CD8-positive, alpha-beta memory T cell (primary cell): ENCODE measurements at regions not wholly inside any gene's neighbourhood (a gene's known extent, or its start where the extent isn't known, plus 50 kb on each side); places are given as distances from the start of the nearest gene placed in this dataset.
A peak's percentile ranks its signal among the peaks of the same experiment; 100 is the strongest.
"Not testable (repeated sequence)": the region's sequence is repeated elsewhere in the genome, so short reads cannot be mapped to it uniquely, and the experiment has no call there.

Source experiments
- CTCF ChIA-PET: fragments of 350-600 bp; sonication (Branson Sonifier 250); formaldehyde crosslinking; loops from one replicate; lab custom pipeline; 2021; ENCODE audit warnings: antibody characterized with exemption; lab: Charles Lee
- POLR2A ChIA-PET: fragments of 350-600 bp; sonication (Branson Sonifier 250); formaldehyde crosslinking; loops from one replicate; lab custom pipeline; 2021; ENCODE audit warnings: antibody characterized with exemption; lab: Charles Lee
- DNase-seq, 5 donors: peaks; one replicate each; pipeline versions ENCODE4 v3.0.0 to v3.0.0-alpha.2; 2020 to 2022; ENCODE audit warnings: mixed read lengths in 1 of 5
- H3K27ac ChIP-seq: one replicate; pipeline ENCODE4 v1.7.0; 2013; ENCODE audit warnings: low read depth, mild to moderate bottlenecking, low read length, moderate library complexity
- H3K27me3 ChIP-seq: 2 replicates; pipeline ENCODE4 v1.7.0; 2013; ENCODE audit warnings: low read length, mild to moderate bottlenecking; ENCODE audit not compliant: insufficient read depth, poor library complexity, severe bottlenecking
- H3K36me3 ChIP-seq: 2 replicates; pipeline ENCODE4 v1.7.0; 2013; ENCODE audit warnings: mild to moderate bottlenecking, low read length, moderate library complexity; ENCODE audit not compliant: insufficient read depth
- H3K4me1 ChIP-seq: 2 replicates; pipeline ENCODE4 v1.7.0; 2013; ENCODE audit warnings: mild to moderate bottlenecking, low read length, moderate library complexity; ENCODE audit not compliant: insufficient read depth
- H3K4me3 ChIP-seq: 2 replicates; pipeline ENCODE4 v1.7.0; 2013; ENCODE audit warnings: mild to moderate bottlenecking, low read length
- H3K9me3 ChIP-seq: 2 replicates; pipeline ENCODE4 v1.7.0; 2013; ENCODE audit warnings: mild to moderate bottlenecking, low read length
- H3K27ac Mint-ChIP-seq, 8 donors: one replicate each; pipeline ENCODE4 v1.8.0; 2020 to 2021; ENCODE audit warnings: mixed read lengths in 8 of 8, mild to moderate bottlenecking in 6 of 8, inconsistent platforms in 3 of 8, moderate library complexity in 3 of 8
- H3K27me3 Mint-ChIP-seq, 2 donors: one replicate each; pipeline ENCODE4 v1.8.0; 2020 to 2021; ENCODE audit warnings: mixed read lengths in 2 of 2, mild to moderate bottlenecking in 1 of 2, moderate library complexity in 1 of 2
- H3K36me3 Mint-ChIP-seq, 3 donors: one replicate each; pipeline ENCODE4 v1.8.0; 2020 to 2021; ENCODE audit warnings: mixed read lengths in 3 of 3, inconsistent platforms in 1 of 3, mild to moderate bottlenecking in 1 of 3
- H3K4me1 Mint-ChIP-seq, 3 donors: one replicate each; pipeline ENCODE4 v1.8.0; 2020 to 2021; ENCODE audit warnings: mixed read lengths in 3 of 3, inconsistent platforms in 1 of 3, mild to moderate bottlenecking in 1 of 3
- H3K4me3 Mint-ChIP-seq, 7 donors: one replicate each; pipeline ENCODE4 v1.8.0; 2020 to 2021; ENCODE audit warnings: mixed read lengths in 7 of 7, mild to moderate bottlenecking in 6 of 7, moderate library complexity in 4 of 7, inconsistent platforms in 2 of 7
- H3K9me3 Mint-ChIP-seq, 5 donors: one replicate each; pipeline ENCODE4 v1.8.0; 2020 to 2022; ENCODE audit warnings: mixed read lengths in 5 of 5, mild to moderate bottlenecking in 3 of 5, moderate library complexity in 2 of 5, inconsistent platforms in 1 of 5

- H3K27me3 Mint-ChIP-seq, POLR2A ChIA-PET, H3K36me3 ChIP-seq, H3K4me3 Mint-ChIP-seq, H3K36me3 Mint-ChIP-seq, DNase-seq, H3K9me3 ChIP-seq, H3K4me1 ChIP-seq, CTCF ChIA-PET, H3K4me3 ChIP-seq, H3K27me3 ChIP-seq, H3K9me3 Mint-ChIP-seq, H3K27ac ChIP-seq, H3K27ac Mint-ChIP-seq: not testable (repeated sequence)
- peaks cover 9 to 12% (median 10%) of the 10 kb centered on the region in 3 donors for H3K4me1 Mint-ChIP-seq
Observed at GRCh38 chr10:32135796-32136195, 79.6 kb upstream of the KIF5B start.

- POLR2A ChIA-PET = no interaction called here
Observed at GRCh38 chr10:32132357-32132946, 76.2 kb upstream of the KIF5B start.

GRCh38 chr10:32131388-32131787 is 75.2 kb upstream of the KIF5B start:
- CTCF ChIA-PET = no interaction called here
- DNase-seq = peak in 1 of 5 donors; percentile 21
- no peaks in the 10 kb centered on the region for H3K27me3 ChIP-seq
- Mint-ChIP-seq H3K9me3 (no peaks in the 10 kb centered on the region), H3K27ac (no peak overlapping the region), H3K4me3 (no peak overlapping the region), H3K27me3 (peaks cover 2 to 5% of the 10 kb centered on the region in 2 donors), H3K4me1 (peaks cover 9 to 12% (median 10%) of the 10 kb centered on the region in 3 donors), H3K36me3 (peaks cover 0 to 3% (median 0%) of the 10 kb centered on the region in 3 donors)
- no peak overlapping the region for H3K27ac ChIP-seq
- no peaks in the 10 kb centered on the region for H3K9me3 ChIP-seq
- no peaks in the 10 kb centered on the region for H3K36me3 ChIP-seq
- H3K4me1 ChIP-seq = no peaks in the 10 kb centered on the region
- POLR2A ChIA-PET = no interaction called here
- H3K4me3 ChIP-seq = no peak overlapping the region

More at GRCh38 chr10:32132357-32132946, 76.2 kb upstream of the KIF5B start:
- Mint-ChIP-seq H3K27ac (no peak overlapping the region), H3K9me3 (no peaks in the 10 kb centered on the region), H3K4me3 (no peak overlapping the region), H3K4me1 (peaks cover 9 to 12% (median 10%) of the 10 kb centered on the region in 3 donors), H3K27me3 (peaks cover 2 to 5% of the 10 kb centered on the region in 2 donors), H3K36me3 (no peaks in the 10 kb centered on the region)
- no peak overlapping the region for H3K4me3 ChIP-seq
- no peaks in the 10 kb centered on the region for H3K4me1 ChIP-seq
- H3K36me3 ChIP-seq = no peaks in the 10 kb centered on the region
- H3K9me3 ChIP-seq = no peaks in the 10 kb centered on the region
- CTCF ChIA-PET = no interaction called here
- no peak for DNase-seq
- no peaks in the 10 kb centered on the region for H3K27me3 ChIP-seq
- no peak overlapping the region for H3K27ac ChIP-seq

- no peak overlapping the region for H3K27ac Mint-ChIP-seq
- Histone ChIP-seq H3K36me3 (no peaks in the 10 kb centered on the region), H3K9me3 (no peaks in the 10 kb centered on the region), H3K4me3 (no peak overlapping the region), H3K4me1 (no peaks in the 10 kb centered on the region), H3K27me3 (no peaks in the 10 kb centered on the region), H3K27ac (no peak overlapping the region)
- no peaks in the 10 kb centered on the region for H3K9me3 Mint-ChIP-seq
- H3K27me3 Mint-ChIP-seq = peaks cover 2 to 5% of the 10 kb centered on the region in 2 donors
- CTCF ChIA-PET = no interaction called here
- peaks cover 9 to 12% (median 10%) of the 10 kb centered on the region in 3 donors for H3K4me1 Mint-ChIP-seq
- H3K4me3 Mint-ChIP-seq = no peak overlapping the region
- peaks cover 0 to 3% (median 0%) of the 10 kb centered on the region in 3 donors for H3K36me3 Mint-ChIP-seq
- POLR2A ChIA-PET = no interaction called here
- DNase-seq = no peak
Observed at GRCh38 chr10:32130788-32131187, 74.6 kb upstream of the KIF5B start.

GRCh38 chr10:32125023-32125422 is 68.8 kb upstream of the KIF5B start:
- no peaks in the 10 kb centered on the region for H3K9me3 Mint-ChIP-seq
- H3K27me3 Mint-ChIP-seq = peaks cover 2 to 5% of the 10 kb centered on the region in 2 donors
- Histone ChIP-seq H3K27ac (no peak overlapping the region), H3K9me3 (no peaks in the 10 kb centered on the region), H3K4me1 (no peaks in the 10 kb centered on the region), H3K4me3 (no peak overlapping the region), H3K27me3 (no peaks in the 10 kb centered on the region), H3K36me3 (no peaks in the 10 kb centered on the region)
- H3K27ac Mint-ChIP-seq = no peak overlapping the region
- no peak overlapping the region for H3K4me3 Mint-ChIP-seq
- CTCF ChIA-PET = no interaction called here
- DNase-seq = no peak
- H3K36me3 Mint-ChIP-seq = peaks cover 0 to 4% (median 3%) of the 10 kb centered on the region in 3 donors
- no peaks in the 10 kb centered on the region for H3K4me1 Mint-ChIP-seq
- POLR2A ChIA-PET = no interaction called here

- no peak overlapping the region for H3K4me3 ChIP-seq
- peaks cover 0 to 4% (median 3%) of the 10 kb centered on the region in 3 donors for H3K36me3 Mint-ChIP-seq
- no peaks in the 10 kb centered on the region for H3K9me3 ChIP-seq
- DNase-seq = no peak
- ChIA-PET CTCF (no interaction called here), POLR2A (no interaction called here)
- H3K36me3 ChIP-seq = no peaks in the 10 kb centered on the region
- no peak overlapping the region for H3K27ac Mint-ChIP-seq
- no peak overlapping the region for H3K4me3 Mint-ChIP-seq
- no peaks in the 10 kb centered on the region for H3K4me1 Mint-ChIP-seq
- H3K27ac ChIP-seq = no peak overlapping the region
- no peaks in the 10 kb centered on the region for H3K4me1 ChIP-seq
- no peaks in the 10 kb centered on the region for H3K27me3 ChIP-seq
- H3K27me3 Mint-ChIP-seq = peaks cover 2 to 8% of the 10 kb centered on the region in 2 donors
- H3K9me3 Mint-ChIP-seq = no peaks in the 10 kb centered on the region
Observed at GRCh38 chr10:32123021-32123420, 66.8 kb upstream of the KIF5B start.

- Mint-ChIP-seq H3K4me1 (no peaks in the 10 kb centered on the region), H3K9me3 (no peaks in the 10 kb centered on the region), H3K36me3 (peaks cover 0 to 4% (median 2%) of the 10 kb centered on the region in 3 donors), H3K4me3 (no peak overlapping the region), H3K27ac (peak overlapping the region in 1 of 8 donors; percentile 38), H3K27me3 (peaks cover 5 to 18% of the 10 kb centered on the region in 2 donors)
- CTCF ChIA-PET = no interaction called here
- Histone ChIP-seq H3K9me3 (no peaks in the 10 kb centered on the region), H3K27ac (no peak overlapping the region), H3K36me3 (no peaks in the 10 kb centered on the region), H3K27me3 (no peaks in the 10 kb centered on the region), H3K4me3 (no peak overlapping the region), H3K4me1 (no peaks in the 10 kb centered on the region)
- POLR2A ChIA-PET = no interaction called here
- no peak for DNase-seq
Observed at GRCh38 chr10:32121648-32122047, 65.4 kb upstream of the KIF5B start.

- ChIA-PET CTCF (no interaction called here), POLR2A (no interaction called here)
- Histone ChIP-seq H3K27ac (no peak overlapping the region), H3K9me3 (no peaks in the 10 kb centered on the region), H3K4me1 (no peaks in the 10 kb centered on the region), H3K27me3 (no peaks in the 10 kb centered on the region), H3K36me3 (no peaks in the 10 kb centered on the region), H3K4me3 (no peak overlapping the region)
- Mint-ChIP-seq H3K9me3 (no peaks in the 10 kb centered on the region), H3K27ac (no peak overlapping the region), H3K36me3 (peaks cover 0 to 4% (median 0%) of the 10 kb centered on the region in 3 donors), H3K4me3 (no peak overlapping the region), H3K27me3 (peaks cover 16 to 28% of the 10 kb centered on the region in 2 donors), H3K4me1 (no peaks in the 10 kb centered on the region)
- no peak for DNase-seq
Observed at GRCh38 chr10:32120147-32120546, 63.9 kb upstream of the KIF5B start.
